Mesendoderm (in vitro differentiated cells): ENCODE measurements at regions not wholly inside any gene's neighbourhood (a gene's known extent, or its start where the extent isn't known, plus 50 kb on each side); places are given as distances from the start of the nearest gene placed in this dataset.

Source experiments
- DNase-seq: peaks from one replicate; pipeline ENCODE4 v3.0.0; 2013
- H2AK5ac ChIP-seq: 2 replicates; pipeline ENCODE4 v1.6.1; 2013; ENCODE audit warnings: low read length, inconsistent platforms
- H2BK120ac ChIP-seq: 2 replicates; pipeline ENCODE4 v1.6.1; 2013; ENCODE audit warnings: low read depth, mild to moderate bottlenecking, low read length, moderate library complexity, mixed read lengths
- H2BK15ac ChIP-seq: replicated peaks from 2 replicates; pipeline ENCODE4 v1.6.1; 2013; ENCODE audit warnings: low read depth, mild to moderate bottlenecking, moderate library complexity
- H2BK5ac ChIP-seq: 2 replicates; pipeline ENCODE4 v1.6.1; 2013; ENCODE audit warnings: low read length, inconsistent platforms
- H3K18ac ChIP-seq: 2 replicates; pipeline ENCODE4 v1.6.1; 2013; ENCODE audit warnings: mild to moderate bottlenecking, low read length, mixed read lengths
- H3K23ac ChIP-seq: one replicate; pipeline ENCODE4 v1.6.1; 2013; ENCODE audit warnings: low read length
- H3K27ac ChIP-seq: 2 replicates; pipeline ENCODE4 v1.5.1; 2013; ENCODE audit warnings: low read depth, mild to moderate bottlenecking, inconsistent platforms, low read length, moderate library complexity
- H3K27me3 ChIP-seq: 2 replicates; pipeline ENCODE4 v1.6.1; 2013; ENCODE audit warnings: low read length, control low read depth, mild to moderate bottlenecking, inconsistent platforms; ENCODE audit not compliant: insufficient read depth, poor library complexity
- H3K36me3 ChIP-seq: 2 replicates; pipeline ENCODE4 v1.6.1; 2013; ENCODE audit warnings: low read length, inconsistent platforms; ENCODE audit not compliant: control insufficient read depth, insufficient read depth
- H3K4ac ChIP-seq: one replicate; pipeline ENCODE4 v1.6.1; 2013; ENCODE audit warnings: low read depth, mild to moderate bottlenecking, low read length, moderate library complexity
- H3K4me1 ChIP-seq: 2 replicates; pipeline ENCODE4 v1.6.1; 2013; ENCODE audit warnings: low read depth, low read length, inconsistent platforms; ENCODE audit not compliant: control insufficient read depth
- H3K4me2 ChIP-seq: 2 replicates; pipeline ENCODE4 v1.6.1; 2013; ENCODE audit warnings: low read length
- H3K4me3 ChIP-seq: 2 replicates; pipeline ENCODE4 v1.5.1; 2013; ENCODE audit warnings: mild to moderate bottlenecking, low read length
- H3K56ac ChIP-seq: one replicate; pipeline ENCODE4 v1.6.1; 2013; ENCODE audit warnings: low read length
- H3K79me1 ChIP-seq: 2 replicates; pipeline ENCODE4 v1.6.1; 2013; ENCODE audit warnings: low read length, inconsistent platforms
- H3K79me2 ChIP-seq: 2 replicates; pipeline ENCODE4 v1.6.1; 2013; ENCODE audit warnings: mild to moderate bottlenecking, low read length; ENCODE audit not compliant: control insufficient read depth, insufficient read depth
- H3K9ac ChIP-seq: 2 replicates; pipeline ENCODE4 v1.6.1; 2013; ENCODE audit warnings: low read length, inconsistent platforms
- H4K5ac ChIP-seq: one replicate; pipeline ENCODE4 v1.6.1; 2013; ENCODE audit warnings: low read length
- H4K8ac ChIP-seq: one replicate; pipeline ENCODE4 v1.6.1; 2013; ENCODE audit warnings: low read depth, mild to moderate bottlenecking, control low read depth, low read length, moderate library complexity
- WGBS: extraction: QIAGEN DNeasy Blood & Tissue Kit; methylation state at CpG from one replicate; pipeline ENCODE4 v1.1.7; 2013; ENCODE audit warnings: low lambda C conversion rate, missing lambda C conversion rate; ENCODE audit not compliant: insufficient coverage; ENCODE audit errors: extremely low coverage; 5-methylcytosine and 5-hydroxymethylcytosine counted together

- no peaks in the 10 kb centered on the region for H3K79me2 ChIP-seq
- H2BK15ac ChIP-seq: no peak overlapping the region
- no peak overlapping the region for H2BK5ac ChIP-seq
- H3K4me2 ChIP-seq: no peak overlapping the region
- H2AK5ac ChIP-seq: no peak overlapping the region
- no peaks in the 10 kb centered on the region for H3K4me1 ChIP-seq
- H2BK120ac ChIP-seq: no peak overlapping the region
- no peaks in the 10 kb centered on the region for H3K27me3 ChIP-seq
- H3K36me3 ChIP-seq: no peaks in the 10 kb centered on the region
- no peak overlapping the region for H3K18ac ChIP-seq
- no peaks in the 10 kb centered on the region for H3K79me1 ChIP-seq
- no peak overlapping the region for H3K9ac ChIP-seq
- no peak overlapping the region for H3K4me3 ChIP-seq
- WGBS: 100% methylated on average over 1 of the region's 5 CpGs
- no peak for DNase-seq
- no peak overlapping the region for H3K56ac ChIP-seq
- no peak overlapping the region for H4K5ac ChIP-seq
- no peak overlapping the region for H3K27ac ChIP-seq
- no peak overlapping the region for H4K8ac ChIP-seq
- H3K4ac ChIP-seq: no peak overlapping the region
- H3K23ac ChIP-seq: no peak overlapping the region
Measured at GRCh38 chr16:51699686-51700396, 548.8 kb upstream of the SALL1 start.

GRCh38 chr16:51698647-51699046 lies 547.6 kb upstream of the SALL1 start:
- no peak for DNase-seq
- Histone ChIP-seq H3K4me3 (no peak overlapping the region), H3K27ac (no peak overlapping the region), H3K4ac (no peak overlapping the region), H3K79me1 (no peaks in the 10 kb centered on the region), H3K79me2 (no peaks in the 10 kb centered on the region), H2BK5ac (no peak overlapping the region), H3K4me2 (no peak overlapping the region), H4K8ac (no peak overlapping the region), H3K36me3 (no peaks in the 10 kb centered on the region), H3K56ac (no peak overlapping the region), H2AK5ac (no peak overlapping the region), H3K18ac (no peak overlapping the region), H2BK15ac (no peak overlapping the region), H3K27me3 (no peaks in the 10 kb centered on the region), H3K4me1 (no peaks in the 10 kb centered on the region), H4K5ac (no peak overlapping the region), H2BK120ac (no peak overlapping the region), H3K23ac (no peak overlapping the region), H3K9ac (no peak overlapping the region)
- WGBS: no CpG with 5 or more reads among the region's 2 CpGs

GRCh38 chr16:51697454-51697853 lies 546.4 kb upstream of the SALL1 start:
- Histone ChIP-seq H2BK5ac (no peak overlapping the region), H3K9ac (no peak overlapping the region), H3K79me2 (no peaks in the 10 kb centered on the region), H3K27ac (peak overlapping the region; percentile 12), H3K56ac (no peak overlapping the region), H2AK5ac (no peak overlapping the region), H3K4me2 (no peak overlapping the region), H4K8ac (no peak overlapping the region), H2BK120ac (no peak overlapping the region), H3K4ac (no peak overlapping the region), H2BK15ac (no peak overlapping the region), H3K79me1 (no peaks in the 10 kb centered on the region), H3K36me3 (no peaks in the 10 kb centered on the region), H4K5ac (no peak overlapping the region), H3K4me1 (no peaks in the 10 kb centered on the region), H3K4me3 (no peak overlapping the region), H3K27me3 (no peaks in the 10 kb centered on the region), H3K23ac (no peak overlapping the region), H3K18ac (no peak overlapping the region)
- WGBS: no CpG with 5 or more reads among the region's 2 CpGs
- no peak for DNase-seq

GRCh38 chr16:51696376-51696775 lies 545.3 kb upstream of the SALL1 start:
- no peak for DNase-seq
- WGBS: no CpG with 5 or more reads among the region's 3 CpGs
- no peaks in the 10 kb centered on the region for H3K27me3 ChIP-seq

GRCh38 chr16:51691109-51691508 lies 540.0 kb upstream of the SALL1 start:
- H2AK5ac ChIP-seq: no peak overlapping the region
- no peak overlapping the region for H3K4me2 ChIP-seq
- no peak overlapping the region for H2BK5ac ChIP-seq
- H3K4me3 ChIP-seq: no peak overlapping the region
- no peak overlapping the region for H2BK120ac ChIP-seq
- H3K4ac ChIP-seq: no peak overlapping the region
- no peaks in the 10 kb centered on the region for H3K4me1 ChIP-seq
- no peaks in the 10 kb centered on the region for H3K27me3 ChIP-seq
- no peak overlapping the region for H3K27ac ChIP-seq
- no peak overlapping the region for H3K23ac ChIP-seq
- H2BK15ac ChIP-seq: no peak overlapping the region
- no peak overlapping the region for H4K5ac ChIP-seq
- H3K18ac ChIP-seq: no peak overlapping the region
- no peak overlapping the region for H3K56ac ChIP-seq
- H3K36me3 ChIP-seq: no peaks in the 10 kb centered on the region
- H4K8ac ChIP-seq: no peak overlapping the region
- WGBS: no CpG with 5 or more reads among the region's 4 CpGs
- no peak for DNase-seq
- no peak overlapping the region for H3K9ac ChIP-seq
- H3K79me1 ChIP-seq: no peaks in the 10 kb centered on the region
- H3K79me2 ChIP-seq: no peaks in the 10 kb centered on the region

More at GRCh38 chr16:51696376-51696775, 545.3 kb upstream of the SALL1 start:
- no peak overlapping the region for H4K8ac ChIP-seq
- no peak overlapping the region for H3K4me2 ChIP-seq
- no peak overlapping the region for H3K27ac ChIP-seq
- no peak overlapping the region for H2BK15ac ChIP-seq
- H3K18ac ChIP-seq: no peak overlapping the region
- H3K36me3 ChIP-seq: no peaks in the 10 kb centered on the region
- no peak overlapping the region for H2BK120ac ChIP-seq
- no peak overlapping the region for H3K9ac ChIP-seq
- H4K5ac ChIP-seq: no peak overlapping the region
- H3K56ac ChIP-seq: no peak overlapping the region
- H2AK5ac ChIP-seq: no peak overlapping the region
- no peaks in the 10 kb centered on the region for H3K79me2 ChIP-seq
- no peak overlapping the region for H2BK5ac ChIP-seq
- H3K4ac ChIP-seq: no peak overlapping the region
- H3K4me3 ChIP-seq: no peak overlapping the region
- no peaks in the 10 kb centered on the region for H3K4me1 ChIP-seq
- no peak overlapping the region for H3K23ac ChIP-seq
- no peaks in the 10 kb centered on the region for H3K79me1 ChIP-seq

GRCh38 chr16:51685498-51685897 lies 534.4 kb upstream of the SALL1 start:
- no peaks in the 10 kb centered on the region for H3K79me1 ChIP-seq
- no peak overlapping the region for H3K56ac ChIP-seq
- no peak overlapping the region for H3K4ac ChIP-seq
- no peak overlapping the region for H3K4me3 ChIP-seq
- H2BK15ac ChIP-seq: no peak overlapping the region
- no peak overlapping the region for H2AK5ac ChIP-seq
- no peak for DNase-seq
- no peak overlapping the region for H4K8ac ChIP-seq
- no peaks in the 10 kb centered on the region for H3K79me2 ChIP-seq
- H3K4me1 ChIP-seq: peaks cover 3% of the 10 kb centered on the region
- no peak overlapping the region for H3K4me2 ChIP-seq
- no peak overlapping the region for H2BK120ac ChIP-seq
- no peaks in the 10 kb centered on the region for H3K27me3 ChIP-seq
- no peak overlapping the region for H4K5ac ChIP-seq
- H3K9ac ChIP-seq: no peak overlapping the region
- no CpG with 5 or more reads among the region's 2 CpGs for WGBS
- H3K23ac ChIP-seq: no peak overlapping the region
- H3K27ac ChIP-seq: no peak overlapping the region
- no peaks in the 10 kb centered on the region for H3K36me3 ChIP-seq
- H3K18ac ChIP-seq: no peak overlapping the region
- H2BK5ac ChIP-seq: no peak overlapping the region
